ENCODE measurements at regions not wholly inside any gene's neighbourhood (a gene's known extent, or its start where the extent isn't known, plus 50 kb on each side); places are given as distances from the start of the nearest gene placed in this dataset.

- H2BK5ac ChIP-seq (ENCODE audit: insufficient read length, low read length) = no peak overlapping the region
- no peak overlapping the region for H2BK12ac ChIP-seq (ENCODE audit: insufficient read length, low read depth, low read length)
- no peak overlapping the region for H3K4ac ChIP-seq (ENCODE audit: low read depth, low read length)
- H2BK120ac ChIP-seq (ENCODE audit: low read depth, low read length, poor library complexity, severe bottlenecking) = no peak overlapping the region
- H3K27me3 ChIP-seq (ENCODE audit: insufficient read depth, low read length) = no peaks in the 10 kb centered on the region
- H4K91ac ChIP-seq (ENCODE audit: insufficient read length, low read depth, low read length) = no peak overlapping the region
- WGBS (ENCODE audit: extremely low coverage, insufficient read length, low lambda C conversion rate) = no CpG with 5 or more reads among the region's 4 CpGs
- no peak overlapping the region for H4K8ac ChIP-seq (replicated peaks; ENCODE audit: insufficient read length, low read depth, low read length)
- no peak overlapping the region for H3K27ac ChIP-seq (ENCODE audit: insufficient read length, low read depth, low read length)
- no peak overlapping the region for H2AFZ ChIP-seq (ENCODE audit: low read length)
- H3K23me2 ChIP-seq (ENCODE audit: insufficient read length, low read depth, low read length, poor library complexity, severe bottlenecking) = no peaks in the 10 kb centered on the region
- peak; percentile 25; the same call in 2 of the 3 replicates for TF ChIP-seq CTCF (conservative IDR thresholded peaks at IDR 0.05)
- no peak overlapping the region for H3T11ph ChIP-seq (ENCODE audit: low read length)
- H3K9ac ChIP-seq (ENCODE audit: extremely low read depth, insufficient read length, low read length) = no peak overlapping the region
- no peak overlapping the region for H2BK20ac ChIP-seq (ENCODE audit: low read depth, low read length, poor library complexity, severe bottlenecking)
- Mint-ChIP-seq H3K4me3 (no peak overlapping the region), H3K27ac (no peak overlapping the region), H3K27me3 (ENCODE audit: low read depth) (peaks cover 2% of the 10 kb centered on the region), H3K36me3 (ENCODE audit: insufficient read depth in 1 of 3, low read depth in 3 of 3) (no peaks in the 10 kb centered on the region), H3K4me1 (peaks cover 8 to 13% of the 10 kb centered on the region in 2 experiments), H3K9me3 (no peaks in the 10 kb centered on the region)
- H4K20me1 ChIP-seq (ENCODE audit: control insufficient read depth, insufficient read depth, insufficient read length) = no peaks in the 10 kb centered on the region
- no peak overlapping the region for H3K18ac ChIP-seq (ENCODE audit: insufficient read length, low read depth, low read length)
- no peaks in the 10 kb centered on the region for H3K79me1 ChIP-seq (ENCODE audit: insufficient read depth, low read depth, low read length, poor library complexity, severe bottlenecking)
- no peaks in the 10 kb centered on the region for H3K79me2 ChIP-seq (ENCODE audit: insufficient read depth, low read length)
- no peak overlapping the region for H3K23ac ChIP-seq (ENCODE audit: insufficient read length, low read depth, low read length)
- H4K5ac ChIP-seq (ENCODE audit: insufficient read length, low read depth, low read length) = no peak overlapping the region
- DNase-seq = peak; percentile 34
- no peak overlapping the region for H2AK5ac ChIP-seq (ENCODE audit: insufficient read length, low read length)
- no peak overlapping the region for H2BK15ac ChIP-seq (ENCODE audit: low read depth, low read length)
- no peaks in the 10 kb centered on the region for H3K4me1 ChIP-seq (ENCODE audit: insufficient read depth, low read length)
- H3K56ac ChIP-seq (ENCODE audit: insufficient read length, low read depth, low read length) = no peak overlapping the region
- H3K9me3 ChIP-seq (ENCODE audit: control insufficient read depth, low read depth, low read length) = no peaks in the 10 kb centered on the region
- H3K4me2 ChIP-seq (ENCODE audit: insufficient read depth, insufficient read length, low read length) = no peak overlapping the region
- H3K14ac ChIP-seq (ENCODE audit: insufficient read depth, low read length) = no peak overlapping the region
Observed at GRCh38 chr1:166354406-166354805, 187.6 kb upstream of the FAM78B start.

All from H9 (cell line).